ENCODE measurements at regions not wholly inside any gene's neighbourhood (a gene's known extent, or its start where the extent isn't known, plus 50 kb on each side); places are given as distances from the start of the nearest gene placed in this dataset.

DNA sequence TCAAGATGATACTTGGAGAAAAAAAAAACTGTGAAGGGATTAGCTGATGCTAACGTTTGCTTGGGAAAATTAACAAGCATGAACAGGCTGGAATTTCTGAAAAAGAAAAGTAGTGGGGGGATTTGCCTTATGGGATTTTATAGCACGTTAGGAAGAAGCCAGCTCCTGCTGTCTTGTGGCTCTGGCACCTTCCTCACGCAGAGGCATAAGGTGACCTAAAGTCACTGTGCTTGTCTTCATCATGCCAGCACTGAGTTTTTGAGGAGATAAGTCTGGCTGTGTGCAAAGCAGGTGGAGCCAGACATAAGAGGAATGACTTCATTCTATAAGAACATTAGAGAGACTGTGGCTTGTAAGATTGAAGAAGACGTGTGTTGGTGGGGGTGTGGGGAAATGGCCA lies 94.4 kb upstream of the MAP1B start:
- TF ChIP-seq POLR2A (IDR thresholded peaks at IDR 0.05; ENCODE audit: low read length) (no peak), GATA1 (IDR thresholded peaks at IDR 0.05; ENCODE audit: low read depth, low read length) (no peak)
- DNase-seq = no peak

DNA sequence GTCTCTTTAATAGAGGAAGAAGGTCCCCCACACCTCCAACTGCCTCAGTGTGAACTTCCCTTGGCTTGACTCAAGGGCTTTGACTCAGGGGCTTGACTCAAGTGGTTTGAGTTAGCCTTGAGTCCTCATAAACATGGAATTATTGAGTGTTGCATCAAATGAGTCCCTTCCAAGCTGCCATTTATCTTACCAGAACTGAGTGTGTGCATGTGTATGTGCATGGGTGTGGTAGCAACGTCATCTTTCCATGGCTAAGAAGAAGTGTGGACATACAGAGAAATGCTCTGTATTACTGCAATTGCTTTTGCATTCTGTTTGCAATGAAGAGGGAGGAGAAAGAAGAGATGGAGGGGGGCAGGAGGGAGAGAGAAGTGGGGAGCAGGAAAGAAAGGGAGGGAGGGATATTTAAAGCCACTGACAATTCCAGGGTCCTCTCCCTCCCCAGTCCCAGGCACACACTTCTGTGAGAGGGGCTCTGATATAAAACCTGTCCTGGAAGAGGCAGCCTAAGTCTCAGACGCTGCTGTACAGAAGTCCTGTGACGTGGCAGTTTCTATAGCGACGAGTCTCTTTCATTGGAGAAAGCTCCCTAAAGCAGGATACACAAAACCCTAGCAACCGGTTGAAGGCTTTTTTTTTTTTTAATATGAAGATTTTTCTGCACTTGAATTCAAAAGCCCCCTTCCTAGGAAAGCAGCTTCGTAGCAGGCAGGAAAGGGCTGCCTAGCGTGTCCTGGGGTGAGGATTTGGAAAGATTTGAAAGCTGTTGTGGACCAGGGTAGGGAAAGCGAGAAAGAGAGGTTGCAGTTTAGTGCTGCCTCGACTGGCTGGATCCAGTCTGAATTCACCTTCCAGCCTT lies 93.3 kb upstream of the MAP1B start:
- TF ChIP-seq POLR2A (IDR thresholded peaks at IDR 0.05; ENCODE audit: low read length) (no peak), GATA1 (IDR thresholded peaks at IDR 0.05; ENCODE audit: low read depth, low read length) (no peak)
- peak in 1 of 2 experiments; percentile 9 for DNase-seq

DNA sequence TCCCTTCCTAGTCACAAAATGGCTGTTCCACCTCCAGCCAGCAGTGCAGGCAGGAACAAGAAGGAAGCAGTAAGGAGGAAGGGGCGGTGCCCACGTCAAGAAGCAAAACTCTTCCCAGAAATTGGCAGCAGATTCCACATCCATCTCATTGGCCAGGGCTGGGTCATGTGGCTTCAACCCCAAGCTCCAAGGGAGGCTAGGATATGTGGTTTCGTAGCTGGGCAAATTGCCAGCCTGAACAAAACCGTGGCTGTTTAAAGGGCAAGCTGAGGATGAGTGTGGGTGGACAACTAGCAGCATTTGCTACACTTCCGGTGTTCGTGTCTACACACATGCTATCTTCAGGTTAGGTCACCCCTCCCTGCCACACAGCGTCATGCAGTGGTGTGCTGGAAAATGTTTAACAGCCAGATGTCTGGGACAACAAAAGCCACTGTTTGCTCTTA lies 92.1 kb upstream of the MAP1B start:
- DNase-seq = peak in 1 of 2 experiments; percentile 9
- TF ChIP-seq GATA1 (IDR thresholded peaks at IDR 0.05; ENCODE audit: low read depth, low read length) (no peak), POLR2A (IDR thresholded peaks at IDR 0.05; ENCODE audit: low read length) (no peak)

DNA sequence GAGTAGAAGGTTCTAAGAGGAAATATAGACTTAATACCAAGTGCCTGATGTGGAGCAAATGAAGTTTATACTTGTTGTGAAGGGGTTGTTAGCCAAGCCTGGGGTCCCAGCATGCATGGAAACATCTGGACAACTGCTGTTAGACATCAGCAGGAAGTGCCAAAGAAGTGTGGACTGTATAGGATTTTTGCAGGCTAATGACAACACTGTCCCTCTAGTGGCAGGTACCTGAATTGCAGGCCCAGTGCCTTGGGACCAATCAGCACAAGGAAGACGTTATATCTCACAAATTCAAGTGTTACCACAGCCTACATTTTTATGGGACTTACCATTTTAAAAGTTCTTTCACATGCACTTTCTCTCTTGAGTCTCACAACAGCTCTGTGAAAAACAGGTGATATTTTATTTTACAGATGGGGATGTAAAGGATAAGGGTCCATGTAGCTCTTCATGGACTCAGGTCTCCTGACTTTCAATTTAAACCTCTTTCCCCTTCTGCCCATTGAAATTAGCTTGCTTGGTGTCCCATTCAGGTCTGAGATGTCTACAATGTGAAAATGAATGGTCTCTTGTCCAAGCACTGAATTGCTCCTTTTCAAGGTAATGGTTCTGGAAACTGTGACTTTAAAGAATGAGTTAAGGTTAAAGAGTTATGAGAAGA lies 89.0 kb upstream of the MAP1B start:
- peak; percentile 59 to 80 for DNase-seq
- TF ChIP-seq GATA1 (IDR thresholded peaks at IDR 0.05; ENCODE audit: low read depth, low read length) = no peak
- no peak for TF ChIP-seq POLR2A (IDR thresholded peaks at IDR 0.05; ENCODE audit: low read length)

- no peak for DNase-seq
- no peak for TF ChIP-seq POLR2A (IDR thresholded peaks at IDR 0.05; ENCODE audit: low read length)
- no peak for TF ChIP-seq GATA1 (IDR thresholded peaks at IDR 0.05; ENCODE audit: low read depth, low read length)
Measured at GRCh38 chr5:72020161-72020983, 86.9 kb upstream of the MAP1B start.

DNA sequence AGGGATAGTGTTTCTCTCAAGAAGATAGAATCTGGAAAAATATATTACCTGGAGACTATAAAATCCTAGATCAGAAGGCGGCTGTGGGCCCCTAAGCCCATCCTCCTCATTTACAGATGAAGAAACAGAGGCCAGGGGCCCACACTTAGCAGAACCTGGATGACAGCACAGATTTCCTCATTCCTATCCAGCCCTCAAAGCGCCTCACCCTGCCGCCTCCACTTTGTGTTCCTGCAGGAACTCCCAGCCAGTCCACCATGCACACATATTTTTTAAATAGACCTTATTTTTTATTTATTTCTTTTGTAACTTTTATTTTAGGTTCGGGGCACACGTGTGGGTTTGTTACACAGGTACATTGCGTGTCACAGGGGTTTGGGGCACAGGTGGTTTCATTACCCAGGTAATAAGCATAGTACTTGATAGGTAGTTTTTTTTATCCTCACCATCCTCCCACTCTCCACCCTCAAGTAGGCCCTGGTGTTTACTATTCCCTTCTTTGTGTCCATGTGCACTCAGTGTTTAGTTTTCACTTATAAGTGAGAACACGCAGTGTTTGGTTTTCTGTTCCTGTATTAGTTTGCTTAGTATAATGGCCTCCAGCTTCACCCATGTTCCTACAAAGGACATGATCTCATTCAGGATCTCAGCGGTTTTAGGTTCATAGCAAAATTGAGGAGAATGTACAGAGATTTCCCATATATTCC lies 85.5 kb upstream of the MAP1B start:
- no peak for DNase-seq
- no peak for TF ChIP-seq POLR2A (IDR thresholded peaks at IDR 0.05; ENCODE audit: low read length)

DNA sequence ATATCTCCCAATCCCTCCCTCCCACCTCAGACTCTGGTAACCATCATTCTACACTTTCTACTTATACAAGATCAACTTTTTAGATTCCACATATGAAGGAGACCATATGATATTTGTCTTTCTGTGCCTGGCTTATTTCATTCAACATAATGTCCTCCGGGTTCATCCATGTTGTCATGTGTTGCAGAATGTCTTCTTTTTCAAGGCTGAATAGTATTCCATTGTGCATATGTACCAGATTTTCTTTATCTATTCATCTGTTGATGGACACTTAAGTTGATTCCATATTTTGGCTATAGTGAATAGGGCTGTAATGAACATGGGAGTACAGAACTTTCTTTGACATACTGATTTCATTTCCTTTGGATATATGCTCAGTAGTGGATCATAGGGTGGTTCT lies 78.9 kb upstream of the MAP1B start:
- TF ChIP-seq POLR2A (IDR thresholded peaks at IDR 0.05; ENCODE audit: low read length) (no peak), GATA1 (IDR thresholded peaks at IDR 0.05; ENCODE audit: low read depth, low read length) (no peak)
- no peak for DNase-seq

DNA sequence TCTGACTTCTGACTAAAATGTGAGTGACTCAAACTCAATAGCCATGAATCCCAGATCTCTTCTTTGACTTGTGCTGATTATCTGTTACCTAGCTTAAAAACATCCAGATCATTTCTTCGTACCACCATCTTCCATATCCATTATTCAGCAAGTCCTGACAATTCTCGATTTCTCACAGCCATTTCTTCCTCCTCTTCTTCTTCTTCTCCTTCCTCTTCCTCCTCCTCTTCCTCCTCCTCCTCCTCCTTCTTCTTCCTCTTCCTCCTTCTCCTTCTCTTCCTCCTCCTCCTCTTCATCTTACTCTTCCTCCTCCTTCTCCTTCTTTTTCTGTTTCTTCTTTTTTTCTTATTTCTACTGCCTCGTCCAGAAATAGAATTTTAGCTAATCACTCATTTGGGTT lies 77.0 kb upstream of the MAP1B start:
- DNase-seq = no peak
- no peak for TF ChIP-seq POLR2A (IDR thresholded peaks at IDR 0.05; ENCODE audit: low read length)
- no peak for TF ChIP-seq GATA1 (IDR thresholded peaks at IDR 0.05; ENCODE audit: low read depth, low read length)

- no peak for TF ChIP-seq GATA1 (IDR thresholded peaks at IDR 0.05; ENCODE audit: low read depth, low read length)
- no peak for TF ChIP-seq POLR2A (IDR thresholded peaks at IDR 0.05; ENCODE audit: low read length)
- no peak for DNase-seq
Measured at GRCh38 chr5:72032788-72033187, 74.5 kb upstream of the MAP1B start.

- no peak for TF ChIP-seq GATA1 (IDR thresholded peaks at IDR 0.05; ENCODE audit: low read depth, low read length)
- no peak for TF ChIP-seq POLR2A (IDR thresholded peaks at IDR 0.05; ENCODE audit: low read length)
- no peak for DNase-seq
Measured at GRCh38 chr5:72034770-72035169, 72.5 kb upstream of the MAP1B start.

DNA sequence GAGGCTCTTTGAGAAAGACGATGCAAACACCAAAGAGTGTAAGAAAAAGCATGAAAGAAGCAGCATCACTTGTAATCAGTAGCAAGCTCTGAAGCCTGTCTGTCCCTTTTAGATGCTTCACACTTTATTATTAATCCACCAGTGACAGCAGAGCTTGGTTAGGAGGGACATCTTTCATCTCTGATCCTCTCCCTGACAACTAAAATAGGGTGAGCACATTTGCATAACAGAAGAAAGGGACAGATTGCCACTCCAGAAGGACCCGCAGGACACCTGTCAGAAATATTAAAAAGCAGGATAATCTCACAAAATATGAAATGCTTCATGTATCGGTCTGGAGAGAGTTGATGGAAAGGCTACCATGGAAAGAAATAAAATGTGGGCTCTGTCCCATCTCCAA lies 71.4 kb upstream of the MAP1B start:
- TF ChIP-seq GATA1 (IDR thresholded peaks at IDR 0.05; ENCODE audit: low read depth, low read length) (no peak), POLR2A (IDR thresholded peaks at IDR 0.05; ENCODE audit: low read length) (no peak)
- no peak for DNase-seq

DNA sequence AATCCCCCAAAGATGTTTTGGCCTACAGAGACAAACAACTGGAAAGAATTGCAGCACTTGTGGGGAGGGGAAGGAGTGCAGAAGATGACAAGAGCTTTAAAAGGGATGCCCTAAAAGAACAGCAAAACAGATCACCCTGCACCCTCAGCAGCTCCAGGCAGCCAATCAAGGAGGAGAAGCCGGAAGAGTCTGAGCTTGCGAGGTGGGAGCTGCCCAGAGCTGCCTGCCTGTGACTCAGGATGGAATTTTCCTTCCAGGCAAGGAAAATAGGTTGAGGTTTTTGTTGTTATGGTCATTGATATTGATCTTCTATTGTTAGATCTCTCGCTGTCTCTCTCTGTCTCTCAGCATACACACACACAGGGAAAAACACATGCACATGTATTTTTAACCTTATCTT lies 70.3 kb upstream of the MAP1B start:
- no peak for DNase-seq
- TF ChIP-seq GATA1 (IDR thresholded peaks at IDR 0.05; ENCODE audit: low read depth, low read length) (no peak), POLR2A (IDR thresholded peaks at IDR 0.05; ENCODE audit: low read length) (no peak)

DNA sequence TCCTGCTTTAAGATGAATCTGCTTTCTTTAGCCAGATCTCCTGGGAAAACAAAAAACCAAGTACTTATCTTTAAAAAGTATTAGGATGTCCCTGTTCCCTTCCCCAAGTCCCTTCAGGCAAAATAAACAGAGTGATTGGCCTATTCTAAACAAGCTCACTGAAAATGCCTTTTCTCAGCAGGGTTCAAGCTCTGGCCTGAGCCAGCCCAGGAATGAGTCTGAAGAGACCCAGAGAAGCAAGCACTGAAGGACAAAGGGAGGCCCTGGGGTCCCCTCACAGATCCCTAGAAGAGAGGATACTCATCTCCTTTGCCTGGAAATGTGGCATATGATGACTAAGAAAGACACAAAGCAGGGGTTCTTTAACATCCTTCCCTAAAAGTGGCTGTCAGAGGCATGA lies 66.8 kb upstream of the MAP1B start:
- no peak for DNase-seq
- TF ChIP-seq GATA1 (IDR thresholded peaks at IDR 0.05; ENCODE audit: low read depth, low read length) (no peak), POLR2A (IDR thresholded peaks at IDR 0.05; ENCODE audit: low read length) (no peak)
